Fibroblast of pulmonary artery (primary cell): ENCODE measurements at regions not wholly inside any gene's neighbourhood (a gene's known extent, or its start where the extent isn't known, plus 50 kb on each side); places are given as distances from the start of the nearest gene placed in this dataset.

Experiments used
- DNase-seq: peaks from one replicate; pipeline ENCODE4 v3.0.0-alpha.2; 2010; ENCODE audit warnings: low read depth
- H3K4me3 ChIP-seq: replicated peaks from 2 replicates; pipeline ENCODE4 v1.5.1; 2011; ENCODE audit warnings: low read depth, mild to moderate bottlenecking, control low read depth, low read length, moderate library complexity
- TF ChIP-seq, protein P1 (sequence below): IDR thresholded peaks from 2 replicates; pipeline ENCODE4 v1.5.1; 2011; ENCODE audit warnings: mild to moderate bottlenecking, control low read depth, low read length, inconsistent platforms; ENCODE audit errors: missing control alignments

- H3K4me3 ChIP-seq: no peak overlapping the region
- TF ChIP-seq, protein P1, sequence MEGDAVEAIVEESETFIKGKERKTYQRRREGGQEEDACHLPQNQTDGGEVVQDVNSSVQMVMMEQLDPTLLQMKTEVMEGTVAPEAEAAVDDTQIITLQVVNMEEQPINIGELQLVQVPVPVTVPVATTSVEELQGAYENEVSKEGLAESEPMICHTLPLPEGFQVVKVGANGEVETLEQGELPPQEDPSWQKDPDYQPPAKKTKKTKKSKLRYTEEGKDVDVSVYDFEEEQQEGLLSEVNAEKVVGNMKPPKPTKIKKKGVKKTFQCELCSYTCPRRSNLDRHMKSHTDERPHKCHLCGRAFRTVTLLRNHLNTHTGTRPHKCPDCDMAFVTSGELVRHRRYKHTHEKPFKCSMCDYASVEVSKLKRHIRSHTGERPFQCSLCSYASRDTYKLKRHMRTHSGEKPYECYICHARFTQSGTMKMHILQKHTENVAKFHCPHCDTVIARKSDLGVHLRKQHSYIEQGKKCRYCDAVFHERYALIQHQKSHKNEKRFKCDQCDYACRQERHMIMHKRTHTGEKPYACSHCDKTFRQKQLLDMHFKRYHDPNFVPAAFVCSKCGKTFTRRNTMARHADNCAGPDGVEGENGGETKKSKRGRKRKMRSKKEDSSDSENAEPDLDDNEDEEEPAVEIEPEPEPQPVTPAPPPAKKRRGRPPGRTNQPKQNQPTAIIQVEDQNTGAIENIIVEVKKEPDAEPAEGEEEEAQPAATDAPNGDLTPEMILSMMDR: no peak
- no peak for DNase-seq
Measured at GRCh38 chr11:91717169-91717568, 507.4 kb upstream of the FAT3 start.

DNA sequence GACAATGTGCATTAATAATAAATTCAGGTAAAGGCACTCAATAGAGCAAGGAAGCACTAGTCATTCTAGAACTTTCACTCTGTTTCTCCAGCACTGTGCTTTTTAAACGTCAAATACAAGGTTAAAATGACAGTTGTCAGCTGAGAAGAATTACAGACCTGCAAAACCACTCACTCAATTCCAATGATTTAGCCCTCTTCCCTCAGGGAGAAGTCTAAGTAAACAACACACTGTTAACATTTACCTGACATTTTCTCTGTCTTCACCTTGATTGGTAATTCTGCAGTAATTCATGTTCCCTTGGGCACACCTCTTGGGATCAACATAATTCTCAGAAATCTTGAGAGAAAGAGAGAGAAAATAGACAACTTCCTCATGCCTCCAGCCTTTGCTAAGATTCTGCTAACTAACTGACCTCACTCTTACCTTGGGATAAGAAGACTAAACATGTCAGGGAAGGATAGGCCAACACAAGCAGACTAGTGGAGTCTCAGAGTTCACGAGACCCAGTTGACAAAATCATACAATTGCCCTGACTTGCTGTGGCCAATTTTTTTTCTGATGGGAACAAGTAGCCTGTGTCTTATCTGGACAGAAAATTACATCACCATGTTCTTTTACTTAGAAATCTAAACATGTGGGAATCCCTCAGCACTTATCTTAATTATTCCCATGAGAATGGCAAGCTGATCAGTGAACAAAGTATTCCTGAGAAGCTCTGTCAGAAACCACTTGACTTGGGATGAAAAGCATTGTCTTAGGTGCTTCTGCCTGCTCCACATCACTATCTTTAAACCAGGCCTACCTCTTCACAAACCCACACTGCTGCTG, 516.8 kb upstream of the FAT3 start:
- DNase-seq: no peak
- no peak overlapping the region for H3K4me3 ChIP-seq
- TF ChIP-seq, protein P1: no peak

DNA sequence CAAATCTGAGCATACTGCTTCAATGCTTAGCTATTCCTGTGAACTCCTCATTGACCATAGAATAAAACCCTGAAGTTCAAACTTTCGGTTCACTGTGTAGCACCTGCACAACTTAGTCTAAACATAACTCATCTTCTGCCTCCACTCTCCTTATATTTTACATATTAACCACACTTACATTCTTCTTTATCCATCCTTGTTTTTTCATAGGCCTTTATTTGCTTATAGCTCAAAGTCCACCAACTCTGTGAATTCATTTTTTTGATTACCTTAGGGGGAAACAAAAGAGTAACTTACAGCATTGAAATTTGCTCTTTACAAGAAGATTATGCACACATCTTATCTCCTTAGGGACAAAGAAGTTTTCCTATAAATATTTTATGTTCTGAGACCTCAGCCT, 521.6 kb upstream of the FAT3 start:
- TF ChIP-seq, protein P1: no peak
- H3K4me3 ChIP-seq: no peak overlapping the region
- DNase-seq: no peak

DNA sequence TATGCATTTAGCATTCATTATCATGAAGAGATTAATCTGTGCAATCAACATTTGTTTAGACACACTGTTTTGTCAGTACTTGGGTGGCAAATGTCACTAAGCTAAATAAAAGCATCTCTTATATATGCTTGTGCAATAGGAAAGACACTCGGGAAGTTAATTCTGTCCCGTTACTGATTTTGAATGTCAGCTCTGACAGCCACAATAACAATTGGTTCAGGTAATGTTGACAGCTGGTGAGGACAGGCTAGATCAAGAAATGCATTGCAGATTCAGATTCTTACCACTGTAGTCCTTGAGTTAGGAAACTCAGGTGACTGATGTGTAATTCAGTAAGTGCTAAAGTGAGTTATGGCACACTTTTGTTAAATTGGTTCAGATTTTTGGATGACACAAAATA, 523.8 kb upstream of the FAT3 start:
- H3K4me3 ChIP-seq: no peak overlapping the region
- TF ChIP-seq, protein P1: no peak
- no peak for DNase-seq

- TF ChIP-seq, protein P1: no peak
- no peak for DNase-seq
- no peak overlapping the region for H3K4me3 ChIP-seq
Measured at GRCh38 chr11:91698845-91699244, 525.8 kb upstream of the FAT3 start.

DNA sequence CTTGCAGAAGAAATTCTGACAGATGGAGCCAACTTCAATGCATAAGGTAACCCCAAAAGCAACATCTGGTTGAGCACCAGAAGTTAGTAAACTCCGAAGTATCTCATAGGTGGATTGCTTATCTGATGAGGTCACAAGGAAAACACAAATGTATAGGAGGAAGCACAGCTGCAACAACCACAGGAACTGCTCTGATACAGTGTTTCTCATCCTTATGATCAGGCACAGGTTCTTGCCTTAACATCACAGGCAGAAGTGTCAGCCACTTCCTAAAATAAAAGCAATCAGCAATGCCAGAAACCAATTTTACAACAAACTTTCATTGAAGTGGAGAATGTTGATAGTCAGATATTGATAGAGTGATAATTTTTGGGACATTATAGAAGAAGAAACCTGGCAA, 530.3 kb upstream of the FAT3 start:
- TF ChIP-seq, protein P1: no peak
- no peak for DNase-seq
- H3K4me3 ChIP-seq: no peak overlapping the region

DNA sequence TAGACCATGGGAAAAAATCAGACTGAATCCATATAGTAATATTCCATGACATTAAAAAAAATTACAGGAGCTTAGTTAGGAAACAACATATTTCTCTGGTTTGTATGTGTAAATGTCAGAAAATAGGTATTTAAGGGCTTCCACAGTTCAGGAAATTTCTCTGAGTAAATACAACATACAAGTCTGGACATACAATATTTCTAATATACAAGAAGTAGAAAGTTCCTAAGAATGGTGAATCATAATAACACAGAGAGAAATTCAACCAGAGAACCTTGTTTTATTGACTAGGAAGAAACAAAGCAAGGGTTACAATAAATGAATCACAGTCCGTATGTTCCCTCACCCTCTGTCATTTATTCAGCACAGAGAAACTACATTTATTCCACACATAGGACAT, 532.7 kb upstream of the FAT3 start:
- TF ChIP-seq, protein P1: no peak
- DNase-seq: no peak
- H3K4me3 ChIP-seq: no peak overlapping the region
